ENCODE measurements at regions not wholly inside any gene's neighbourhood (a gene's known extent, or its start where the extent isn't known, plus 50 kb on each side); places are given as distances from the start of the nearest gene placed in this dataset.

DNA sequence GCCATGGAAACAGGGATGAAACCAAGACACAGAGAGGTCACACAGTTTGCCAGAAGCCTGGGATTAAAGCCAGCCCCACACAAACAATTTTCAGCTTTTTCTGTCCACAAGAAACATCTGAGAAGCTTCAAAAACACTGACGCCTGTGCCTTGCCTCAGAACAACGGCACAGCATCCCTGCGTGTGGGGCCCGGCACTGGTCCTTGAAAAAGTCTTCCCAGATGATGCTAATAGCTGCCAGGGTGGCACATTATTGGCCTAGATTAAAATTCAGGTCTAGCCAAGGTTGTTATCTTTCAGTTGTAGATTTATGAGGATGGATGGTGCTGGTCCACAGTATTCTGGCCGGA lies 321.4 kb downstream of the HAPSTR1 start:
- TF ChIP-seq CEBPB (IDR thresholded peaks at IDR 0.05) (no peak), USF1 (IDR thresholded peaks at IDR 0.05) (no peak), RAD21 (IDR thresholded peaks at IDR 0.05; ENCODE audit: low read depth) (no peak), EP300 (IDR thresholded peaks at IDR 0.05; ENCODE audit: borderline replicate concordance) (no peak), EGR1 (IDR thresholded peaks at IDR 0.05) (no peak), TAF1 (IDR thresholded peaks at IDR 0.05; ENCODE audit: low read depth) (no peak), REST (IDR thresholded peaks at IDR 0.05; ENCODE audit: low read depth) (no peak), MAX (IDR thresholded peaks at IDR 0.05) (no peak), ZBTB7A (IDR thresholded peaks at IDR 0.05; ENCODE audit: low read depth) (no peak), TEAD4 (IDR thresholded peaks at IDR 0.05) (no peak), FOXM1 (IDR thresholded peaks at IDR 0.05; ENCODE audit: borderline replicate concordance, low read depth) (no peak), CREB1 (IDR thresholded peaks at IDR 0.05; ENCODE audit: low read depth) (no peak), YY1 (IDR thresholded peaks at IDR 0.05; ENCODE audit: low read depth) (no peak), NFIC (IDR thresholded peaks at IDR 0.05) (no peak), TCF12 (IDR thresholded peaks at IDR 0.05; ENCODE audit: low read depth) (no peak)

GRCh38 chr16:9415545-9415944 lies 324.1 kb downstream of the HAPSTR1 start:
- TF ChIP-seq CREB1 (IDR thresholded peaks at IDR 0.05; ENCODE audit: low read depth) (no peak), ZBTB7A (IDR thresholded peaks at IDR 0.05; ENCODE audit: low read depth) (no peak), RAD21 (IDR thresholded peaks at IDR 0.05; ENCODE audit: low read depth) (no peak), REST (IDR thresholded peaks at IDR 0.05; ENCODE audit: low read depth) (no peak), NFIC (IDR thresholded peaks at IDR 0.05) (no peak), TAF1 (IDR thresholded peaks at IDR 0.05; ENCODE audit: low read depth) (no peak)

DNA sequence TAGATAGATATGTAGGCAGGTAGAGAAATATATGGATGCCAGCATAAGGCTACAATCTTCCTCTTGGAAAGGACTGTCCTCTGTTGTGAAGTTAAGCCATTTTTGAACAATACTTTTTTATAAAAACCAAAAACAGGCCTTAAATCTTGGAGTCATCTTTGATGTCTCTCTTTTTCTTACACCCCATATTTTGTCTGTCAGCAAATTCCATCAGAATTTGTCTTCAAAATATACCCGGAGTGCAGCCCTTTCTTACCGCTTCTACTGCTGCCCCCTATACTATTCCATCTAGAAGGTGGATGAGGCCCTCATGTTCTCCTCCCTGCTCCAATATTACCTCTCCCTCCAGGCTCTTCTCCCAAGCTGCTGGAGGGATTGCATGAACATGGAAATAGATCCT lies 326.5 kb downstream of the HAPSTR1 start:
- no peak for TF ChIP-seq TAF1 (IDR thresholded peaks at IDR 0.05; ENCODE audit: low read depth)
- TF ChIP-seq EP300 (IDR thresholded peaks at IDR 0.05; ENCODE audit: borderline replicate concordance): no peak
- TF ChIP-seq CREB1 (IDR thresholded peaks at IDR 0.05; ENCODE audit: low read depth): no peak
- TF ChIP-seq RAD21 (IDR thresholded peaks at IDR 0.05; ENCODE audit: low read depth): no peak
- no peak for TF ChIP-seq EGR1 (IDR thresholded peaks at IDR 0.05)
- TF ChIP-seq USF1 (IDR thresholded peaks at IDR 0.05): no peak
- no peak for TF ChIP-seq REST (IDR thresholded peaks at IDR 0.05; ENCODE audit: low read depth)
- TF ChIP-seq TCF12 (IDR thresholded peaks at IDR 0.05; ENCODE audit: low read depth): no peak
- TF ChIP-seq FOXM1 (IDR thresholded peaks at IDR 0.05; ENCODE audit: borderline replicate concordance, low read depth): no peak
- TF ChIP-seq TEAD4 (IDR thresholded peaks at IDR 0.05): no peak
- TF ChIP-seq MAX (IDR thresholded peaks at IDR 0.05): no peak
- no peak for TF ChIP-seq CEBPB (IDR thresholded peaks at IDR 0.05)
- TF ChIP-seq YY1 (IDR thresholded peaks at IDR 0.05; ENCODE audit: low read depth): no peak
- no peak for TF ChIP-seq NFIC (IDR thresholded peaks at IDR 0.05)
- TF ChIP-seq ZBTB7A (IDR thresholded peaks at IDR 0.05; ENCODE audit: low read depth): no peak

GRCh38 chr16:9419161-9419560 lies 327.7 kb downstream of the HAPSTR1 start:
- TF ChIP-seq CREB1 (IDR thresholded peaks at IDR 0.05; ENCODE audit: low read depth) (no peak), YY1 (IDR thresholded peaks at IDR 0.05; ENCODE audit: low read depth) (no peak)

Measured in Ishikawa (cell line).